GM12873 (cell line): ENCODE measurements at regions not wholly inside any gene's neighbourhood (a gene's known extent, or its start where the extent isn't known, plus 50 kb on each side); places are given as distances from the start of the nearest gene placed in this dataset.

Experiments
- TF ChIP-seq, protein P1 (sequence below): IDR thresholded peaks from 2 replicates; pipeline ENCODE4 v1.5.1; 2012; ENCODE audit warnings: low read depth, mild to moderate bottlenecking, moderate library complexity, low read length, control low read depth; ENCODE audit not compliant: insufficient read depth; ENCODE audit errors: missing control alignments

GRCh38 chr2:59737299-59737698 is 816.2 kb downstream of the BCL11A start:
- TF ChIP-seq, protein P1, sequence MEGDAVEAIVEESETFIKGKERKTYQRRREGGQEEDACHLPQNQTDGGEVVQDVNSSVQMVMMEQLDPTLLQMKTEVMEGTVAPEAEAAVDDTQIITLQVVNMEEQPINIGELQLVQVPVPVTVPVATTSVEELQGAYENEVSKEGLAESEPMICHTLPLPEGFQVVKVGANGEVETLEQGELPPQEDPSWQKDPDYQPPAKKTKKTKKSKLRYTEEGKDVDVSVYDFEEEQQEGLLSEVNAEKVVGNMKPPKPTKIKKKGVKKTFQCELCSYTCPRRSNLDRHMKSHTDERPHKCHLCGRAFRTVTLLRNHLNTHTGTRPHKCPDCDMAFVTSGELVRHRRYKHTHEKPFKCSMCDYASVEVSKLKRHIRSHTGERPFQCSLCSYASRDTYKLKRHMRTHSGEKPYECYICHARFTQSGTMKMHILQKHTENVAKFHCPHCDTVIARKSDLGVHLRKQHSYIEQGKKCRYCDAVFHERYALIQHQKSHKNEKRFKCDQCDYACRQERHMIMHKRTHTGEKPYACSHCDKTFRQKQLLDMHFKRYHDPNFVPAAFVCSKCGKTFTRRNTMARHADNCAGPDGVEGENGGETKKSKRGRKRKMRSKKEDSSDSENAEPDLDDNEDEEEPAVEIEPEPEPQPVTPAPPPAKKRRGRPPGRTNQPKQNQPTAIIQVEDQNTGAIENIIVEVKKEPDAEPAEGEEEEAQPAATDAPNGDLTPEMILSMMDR, result no peak

- TF ChIP-seq, protein P1, result no peak
Measured at GRCh38 chr2:59734743-59735142, 818.7 kb downstream of the BCL11A start.

DNA sequence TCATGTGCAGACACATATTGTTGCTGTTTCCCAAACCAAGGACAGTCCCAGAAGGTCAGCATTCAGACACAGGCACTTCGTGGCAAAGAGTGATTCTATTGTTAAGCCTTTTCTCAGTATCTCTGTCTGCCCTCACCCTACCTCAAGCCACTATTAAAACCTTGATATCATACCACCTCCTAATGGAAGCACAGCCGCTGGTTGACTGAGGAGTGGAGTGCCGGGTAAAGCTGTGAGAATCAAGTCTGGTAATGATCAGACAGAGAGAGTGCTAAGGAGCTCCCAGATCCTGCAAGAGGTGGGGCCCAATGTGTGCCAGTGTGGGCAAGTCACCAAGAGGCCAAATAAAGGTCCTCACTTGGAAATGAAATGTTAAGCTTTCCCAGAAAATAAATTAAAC is 819.5 kb downstream of the BCL11A start:
- TF ChIP-seq, protein P1, result no peak

- TF ChIP-seq, protein P1, result no peak
Measured at GRCh38 chr2:59733567-59733930, 819.9 kb downstream of the BCL11A start.

DNA sequence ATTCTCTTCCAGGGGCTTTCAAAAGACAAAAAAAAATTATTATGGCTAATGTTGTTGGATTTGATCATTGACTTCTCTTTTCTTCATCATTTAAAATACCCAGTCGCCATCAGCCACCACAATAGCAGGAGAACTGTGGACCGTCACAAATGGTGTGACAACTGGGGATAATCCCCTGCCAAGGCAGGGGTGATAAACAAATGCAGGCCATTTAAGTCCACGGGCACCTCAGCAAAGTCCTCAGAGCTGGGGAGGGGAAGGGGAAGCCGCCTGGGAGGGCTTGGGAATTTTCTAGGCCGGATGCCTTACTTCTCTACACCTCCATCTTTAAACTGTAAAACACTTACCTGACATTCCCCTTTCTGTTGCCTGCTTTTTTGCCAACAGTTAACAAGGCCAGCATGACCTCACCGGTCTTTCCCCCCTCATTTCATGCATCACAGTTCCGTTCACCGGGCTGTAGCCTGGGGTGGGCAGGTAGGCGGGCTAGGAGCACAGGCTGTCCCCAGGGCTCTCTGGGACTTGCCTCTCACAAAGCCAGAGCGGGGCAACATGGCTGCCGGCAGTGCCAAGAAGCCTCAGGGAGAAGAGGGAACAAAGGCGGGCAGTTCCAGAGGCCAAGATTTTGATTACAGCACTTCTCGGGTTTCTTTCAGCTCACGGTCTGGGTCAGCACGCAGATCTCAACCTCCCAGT is 820.4 kb downstream of the BCL11A start:
- TF ChIP-seq, protein P1, result no peak

GRCh38 chr2:59727121-59727590 is 826.3 kb downstream of the BCL11A start:
- TF ChIP-seq, protein P1, result no peak

DNA sequence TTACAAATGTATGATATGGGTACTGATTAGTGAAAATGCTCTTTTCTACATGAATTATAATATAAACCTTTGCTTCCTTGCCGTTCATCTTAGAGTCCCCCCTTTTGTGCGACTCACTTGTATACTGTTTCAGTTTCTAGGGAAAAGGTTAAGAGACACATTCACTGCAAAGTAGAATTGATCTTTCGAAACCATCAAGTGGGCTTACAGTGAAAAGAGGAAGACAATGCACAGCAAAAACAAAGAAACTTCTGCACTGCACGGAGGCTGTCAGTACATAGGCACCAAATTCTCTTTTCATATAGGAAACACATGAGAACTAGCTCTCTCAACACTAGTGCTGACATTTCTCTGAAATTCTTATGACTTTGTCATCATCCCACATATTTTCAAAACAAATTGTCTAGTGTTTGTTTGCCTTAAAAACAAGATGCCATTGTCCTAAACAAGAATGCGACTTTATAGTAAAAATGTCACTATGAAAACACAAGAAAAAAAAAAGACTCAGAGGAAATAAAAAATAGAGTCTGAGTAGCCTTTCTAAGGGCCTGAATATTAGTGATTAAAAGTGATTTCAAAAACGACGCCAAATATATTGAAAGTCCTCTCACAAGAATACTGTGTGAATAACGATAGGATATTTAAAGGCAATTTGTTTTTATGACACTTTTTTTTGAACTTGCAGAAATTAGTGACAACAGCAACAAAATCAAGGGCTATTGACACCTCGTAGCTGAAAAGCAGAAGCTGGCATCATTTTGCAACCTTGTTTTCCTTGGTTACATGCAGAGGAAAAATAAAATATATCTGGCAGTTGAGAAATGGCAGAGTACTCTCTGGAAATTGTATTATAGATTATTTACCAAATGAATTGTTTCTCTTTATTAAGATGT is 827.0 kb downstream of the BCL11A start:
- TF ChIP-seq, protein P1, result no peak
